ENCODE measurements at regions not wholly inside any gene's neighbourhood (a gene's known extent, or its start where the extent isn't known, plus 50 kb on each side); places are given as distances from the start of the nearest gene placed in this dataset.

- H3K36me3 ChIP-seq (ENCODE audit: control insufficient read depth in 3 of 3, insufficient read depth in 3 of 3, low read length in 3 of 3): no peaks in the 10 kb centered on the region
- no peaks in the 10 kb centered on the region for H3K27me3 ChIP-seq (ENCODE audit: control insufficient read depth in 3 of 3, insufficient read depth in 3 of 3, low read length in 3 of 3)
- peaks cover 9 to 11% (median 10%) of the 10 kb centered on the region in 3 donors for H3K4me1 ChIP-seq (ENCODE audit: control insufficient read depth in 3 of 3, insufficient read depth in 3 of 3, low read length in 3 of 3)
Observed at GRCh38 chr9:129467004-129467588, 153.8 kb downstream of the C9orf50 start.

DNA sequence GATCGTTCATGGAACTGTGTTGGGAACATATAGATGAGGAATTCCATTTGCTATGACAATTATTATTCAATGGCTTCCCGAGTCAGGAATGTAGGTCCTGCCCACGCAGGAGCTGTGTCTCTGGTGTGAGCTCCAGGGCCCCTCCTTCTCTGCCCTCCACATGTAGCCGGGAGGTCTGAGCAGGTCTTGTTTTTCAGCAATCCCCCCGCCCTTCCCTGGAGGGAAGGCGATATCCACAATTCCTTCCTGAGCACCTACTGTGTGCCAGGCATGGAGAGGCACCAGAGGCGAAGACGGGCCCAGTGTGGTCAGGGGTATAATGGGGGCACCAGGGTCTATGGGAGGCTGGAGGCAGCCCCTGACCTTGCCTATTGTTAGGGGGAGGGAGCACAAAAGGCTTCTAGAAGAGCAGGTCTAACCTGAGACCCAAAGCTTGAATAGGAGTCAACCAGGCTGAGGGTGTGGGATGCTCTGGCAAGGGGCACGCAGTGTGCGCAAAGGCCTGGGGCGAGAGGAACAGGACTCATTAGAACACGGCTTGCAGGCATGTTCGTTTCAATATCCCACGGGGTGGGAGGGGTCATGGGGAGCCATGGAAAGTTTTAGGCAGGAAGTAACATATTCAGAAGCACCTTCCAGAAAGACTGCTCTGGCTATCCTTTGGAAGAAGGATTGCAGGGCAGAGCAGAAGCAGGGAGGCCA, 154.9 kb downstream of the C9orf50 start:
- peaks cover 13 to 16% (median 14%) of the 10 kb centered on the region in 3 donors for H3K4me1 ChIP-seq (ENCODE audit: control insufficient read depth in 3 of 3, insufficient read depth in 3 of 3, low read length in 3 of 3)

More at GRCh38 chr9:129467004-129467588, 153.8 kb downstream of the C9orf50 start:
- Histone ChIP-seq H3K9me3 (ENCODE audit: control insufficient read depth in 3 of 3, low read length in 3 of 3) (no peaks in the 10 kb centered on the region), H3K9ac (ENCODE audit: low read depth in 1 of 3, low read length in 3 of 3) (no peak overlapping the region), H3K27ac (ENCODE audit: low read depth, low read length) (no peak overlapping the region), H3K4me3 (ENCODE audit: low read length in 3 of 3) (no peak overlapping the region)

GRCh38 chr9:129464972-129465833, 155.7 kb downstream of the C9orf50 start:
- Histone ChIP-seq H3K36me3 (ENCODE audit: control insufficient read depth in 3 of 3, insufficient read depth in 3 of 3, low read length in 3 of 3) (no peaks in the 10 kb centered on the region), H3K4me3 (ENCODE audit: low read length in 3 of 3) (no peak overlapping the region), H3K4me1 (ENCODE audit: control insufficient read depth in 3 of 3, insufficient read depth in 3 of 3, low read length in 3 of 3) (peaks cover 18 to 22% (median 19%) of the 10 kb centered on the region in 3 donors), H3K9me3 (ENCODE audit: control insufficient read depth in 3 of 3, low read length in 3 of 3) (no peaks in the 10 kb centered on the region), H3K27ac (ENCODE audit: low read depth, low read length) (no peak overlapping the region), H3K27me3 (ENCODE audit: control insufficient read depth in 3 of 3, insufficient read depth in 3 of 3, low read length in 3 of 3) (no peaks in the 10 kb centered on the region), H3K9ac (ENCODE audit: low read depth in 1 of 3, low read length in 3 of 3) (peak overlapping the region in 1 of 3 donors; percentile 25)

More for the DNA sequence above, 154.9 kb downstream of the C9orf50 start:
- Histone ChIP-seq H3K36me3 (ENCODE audit: control insufficient read depth in 3 of 3, insufficient read depth in 3 of 3, low read length in 3 of 3) (no peaks in the 10 kb centered on the region), H3K9me3 (ENCODE audit: control insufficient read depth in 3 of 3, low read length in 3 of 3) (no peaks in the 10 kb centered on the region), H3K9ac (ENCODE audit: low read depth in 1 of 3, low read length in 3 of 3) (peak overlapping the region in 1 of 3 donors; percentile 25), H3K27ac (ENCODE audit: low read depth, low read length) (no peak overlapping the region), H3K27me3 (ENCODE audit: control insufficient read depth in 3 of 3, insufficient read depth in 3 of 3, low read length in 3 of 3) (no peaks in the 10 kb centered on the region), H3K4me3 (ENCODE audit: low read length in 3 of 3) (no peak overlapping the region)

DNA sequence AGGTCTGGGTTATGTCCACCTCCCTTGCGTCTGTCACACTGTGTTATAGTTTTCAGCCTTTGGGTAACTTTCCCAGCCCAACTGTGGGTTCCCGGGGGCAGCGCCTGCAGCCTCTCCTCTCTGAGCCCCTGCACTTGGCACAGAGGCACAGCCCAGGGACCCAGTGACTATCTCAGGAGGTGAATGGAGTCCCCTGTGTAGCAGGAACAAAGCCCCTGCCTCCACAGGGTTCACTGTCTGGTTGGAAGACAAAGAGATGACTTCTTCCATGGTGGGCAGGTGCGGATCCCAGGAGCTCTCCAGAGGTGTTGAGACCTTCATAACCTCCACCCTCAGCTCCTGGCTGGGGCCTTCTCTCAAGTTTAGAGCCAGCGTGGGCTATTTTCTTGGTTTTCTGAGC, 156.9 kb downstream of the C9orf50 start:
- H3K27ac ChIP-seq (ENCODE audit: low read depth, low read length): no peak overlapping the region
- H3K4me3 ChIP-seq (ENCODE audit: low read length in 3 of 3): no peak overlapping the region
- peaks cover 28 to 32% (median 29%) of the 10 kb centered on the region in 3 donors for H3K4me1 ChIP-seq (ENCODE audit: control insufficient read depth in 3 of 3, insufficient read depth in 3 of 3, low read length in 3 of 3)
- no peaks in the 10 kb centered on the region for H3K9me3 ChIP-seq (ENCODE audit: control insufficient read depth in 3 of 3, low read length in 3 of 3)
- no peak overlapping the region for H3K9ac ChIP-seq (ENCODE audit: low read depth in 1 of 3, low read length in 3 of 3)
- no peaks in the 10 kb centered on the region for H3K27me3 ChIP-seq (ENCODE audit: control insufficient read depth in 3 of 3, insufficient read depth in 3 of 3, low read length in 3 of 3)
- H3K36me3 ChIP-seq (ENCODE audit: control insufficient read depth in 3 of 3, insufficient read depth in 3 of 3, low read length in 3 of 3): no peaks in the 10 kb centered on the region

GRCh38 chr9:129463477-129463876, 157.4 kb downstream of the C9orf50 start:
- Histone ChIP-seq H3K4me1 (ENCODE audit: control insufficient read depth in 3 of 3, insufficient read depth in 3 of 3, low read length in 3 of 3) (peaks cover 33 to 37% (median 35%) of the 10 kb centered on the region in 3 donors), H3K9me3 (ENCODE audit: control insufficient read depth in 3 of 3, low read length in 3 of 3) (no peaks in the 10 kb centered on the region)

GRCh38 chr9:129462360-129462759, 158.5 kb downstream of the C9orf50 start:
- Histone ChIP-seq H3K9me3 (ENCODE audit: control insufficient read depth in 3 of 3, low read length in 3 of 3) (no peaks in the 10 kb centered on the region), H3K36me3 (ENCODE audit: control insufficient read depth in 3 of 3, insufficient read depth in 3 of 3, low read length in 3 of 3) (no peaks in the 10 kb centered on the region), H3K4me3 (ENCODE audit: low read length in 3 of 3) (no peak overlapping the region), H3K4me1 (ENCODE audit: control insufficient read depth in 3 of 3, insufficient read depth in 3 of 3, low read length in 3 of 3) (peaks cover 37 to 41% (median 40%) of the 10 kb centered on the region in 3 donors), H3K27ac (ENCODE audit: low read depth, low read length) (no peak overlapping the region), H3K9ac (ENCODE audit: low read depth in 1 of 3, low read length in 3 of 3) (no peak overlapping the region), H3K27me3 (ENCODE audit: control insufficient read depth in 3 of 3, insufficient read depth in 3 of 3, low read length in 3 of 3) (no peaks in the 10 kb centered on the region)

More at GRCh38 chr9:129463477-129463876, 157.4 kb downstream of the C9orf50 start:
- no peak overlapping the region for H3K9ac ChIP-seq (ENCODE audit: low read depth in 1 of 3, low read length in 3 of 3)
- no peaks in the 10 kb centered on the region for H3K27me3 ChIP-seq (ENCODE audit: control insufficient read depth in 3 of 3, insufficient read depth in 3 of 3, low read length in 3 of 3)
- no peaks in the 10 kb centered on the region for H3K36me3 ChIP-seq (ENCODE audit: control insufficient read depth in 3 of 3, insufficient read depth in 3 of 3, low read length in 3 of 3)
- no peak overlapping the region for H3K27ac ChIP-seq (ENCODE audit: low read depth, low read length)
- no peak overlapping the region for H3K4me3 ChIP-seq (ENCODE audit: low read length in 3 of 3)

DNA sequence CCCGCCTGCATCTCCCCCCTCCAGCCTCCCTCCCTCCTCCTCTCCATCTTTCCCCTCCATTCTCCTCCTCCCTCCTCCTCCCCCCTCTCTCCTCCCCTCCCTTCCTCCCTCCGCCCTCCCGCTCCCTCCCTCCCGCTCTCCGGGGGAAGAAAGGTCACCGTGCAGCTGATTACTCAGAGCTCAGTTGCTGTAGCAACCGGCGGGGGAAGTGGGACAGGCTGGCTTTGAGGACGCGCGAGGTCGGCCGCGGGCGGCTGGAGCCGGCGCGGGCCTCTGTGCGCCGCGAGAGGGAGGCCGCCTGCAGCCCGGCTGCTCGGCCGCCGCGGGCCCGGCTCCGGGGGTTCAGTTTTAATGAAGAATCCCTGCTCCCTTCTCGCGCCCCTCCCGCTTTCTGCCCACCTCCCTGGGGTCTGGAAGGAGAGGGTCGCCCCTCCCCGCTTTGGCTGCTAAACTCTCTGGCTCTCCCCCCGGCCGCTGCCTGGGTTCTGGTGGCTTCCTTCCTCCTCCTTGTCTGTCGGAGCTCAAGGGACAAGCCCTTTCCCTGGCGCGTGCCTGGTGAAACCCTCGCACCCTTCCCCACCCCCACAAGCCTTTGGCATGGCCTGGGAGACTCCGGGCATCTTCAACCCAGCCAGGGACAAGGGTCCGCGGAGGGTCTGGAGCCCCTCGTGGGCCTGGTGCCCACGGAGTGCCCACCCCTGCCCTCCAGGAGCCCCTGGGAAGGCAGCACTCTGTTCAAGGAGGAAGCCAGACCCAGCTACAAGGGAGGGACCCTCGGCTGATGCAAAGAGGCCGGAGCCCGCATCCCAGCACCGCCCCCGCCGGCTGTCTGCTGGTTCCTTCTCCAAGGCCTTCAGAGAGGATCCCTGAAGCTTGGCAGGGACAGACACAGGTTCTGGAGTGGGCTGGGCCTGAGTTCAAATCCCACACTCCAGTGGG, 160.3 kb downstream of the C9orf50 start:
- Histone ChIP-seq H3K4me1 (ENCODE audit: control insufficient read depth in 3 of 3, insufficient read depth in 3 of 3, low read length in 3 of 3) (peaks cover 34 to 40% (median 39%) of the 10 kb centered on the region in 3 donors), H3K4me3 (ENCODE audit: low read length in 3 of 3) (peak overlapping the region; percentile 61 to 75 (median 70)), H3K9me3 (ENCODE audit: control insufficient read depth in 3 of 3, low read length in 3 of 3) (no peaks in the 10 kb centered on the region), H3K27me3 (ENCODE audit: control insufficient read depth in 3 of 3, insufficient read depth in 3 of 3, low read length in 3 of 3) (no peaks in the 10 kb centered on the region), H3K36me3 (ENCODE audit: control insufficient read depth in 3 of 3, insufficient read depth in 3 of 3, low read length in 3 of 3) (no peaks in the 10 kb centered on the region), H3K9ac (ENCODE audit: low read depth in 1 of 3, low read length in 3 of 3) (peak overlapping the region; percentile 82 to 96 (median 85)), H3K27ac (ENCODE audit: low read depth, low read length) (peak overlapping the region; percentile 94)

DNA sequence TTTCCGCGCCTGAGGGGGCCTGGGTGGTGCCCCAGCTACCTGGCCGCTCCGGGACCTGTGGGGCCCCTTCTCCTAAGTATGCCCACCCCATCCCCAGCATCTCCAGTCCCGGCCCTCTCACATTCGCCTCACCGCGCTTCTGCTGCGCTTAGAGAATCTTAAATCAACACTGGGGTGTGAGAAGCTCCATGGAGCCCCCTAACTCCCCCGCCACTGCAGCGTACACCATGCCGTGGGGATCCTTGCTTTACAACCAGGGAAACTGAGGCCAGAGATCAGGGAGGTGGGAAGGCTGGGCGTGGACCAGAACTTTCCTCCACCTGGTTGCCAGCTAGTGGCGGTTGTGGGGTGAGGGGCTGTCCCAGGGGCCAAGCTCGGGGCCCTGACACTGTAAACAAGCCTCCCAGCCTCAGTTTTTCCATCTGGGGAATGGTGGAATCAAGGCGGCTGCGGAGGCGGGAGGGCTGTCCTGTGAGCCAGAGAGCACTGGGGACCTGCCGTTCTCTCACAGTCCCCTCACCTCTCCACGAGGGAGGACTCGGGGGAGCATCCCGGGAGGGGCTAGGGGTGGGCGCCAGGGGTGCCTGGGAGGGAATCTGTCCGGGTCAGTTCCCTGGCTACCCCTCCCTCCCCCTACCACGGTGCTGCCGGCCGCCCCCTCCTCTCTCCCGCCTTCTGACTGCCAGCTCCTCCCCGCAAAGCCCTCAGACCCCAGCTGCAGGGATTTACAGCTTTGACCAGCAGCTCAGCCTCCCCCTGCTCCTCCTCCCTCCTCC, 161.2 kb downstream of the C9orf50 start:
- H3K9me3 ChIP-seq (ENCODE audit: control insufficient read depth in 3 of 3, low read length in 3 of 3): no peaks in the 10 kb centered on the region
- H3K4me3 ChIP-seq (ENCODE audit: low read length in 3 of 3): peak overlapping the region in 1 of 3 donors; percentile 49
- H3K4me1 ChIP-seq (ENCODE audit: control insufficient read depth in 3 of 3, insufficient read depth in 3 of 3, low read length in 3 of 3): peaks cover 29 to 31% (median 31%) of the 10 kb centered on the region in 3 donors
- H3K27me3 ChIP-seq (ENCODE audit: control insufficient read depth in 3 of 3, insufficient read depth in 3 of 3, low read length in 3 of 3): no peaks in the 10 kb centered on the region
- H3K27ac ChIP-seq (ENCODE audit: low read depth, low read length): peak overlapping the region; percentile 59
- no peaks in the 10 kb centered on the region for H3K36me3 ChIP-seq (ENCODE audit: control insufficient read depth in 3 of 3, insufficient read depth in 3 of 3, low read length in 3 of 3)
- peak overlapping the region in 2 of 3 donors; percentile 40 to 77 for H3K9ac ChIP-seq (ENCODE audit: low read depth in 1 of 3, low read length in 3 of 3)

Measured in skeletal muscle tissue (tissue), 3 donors.